ENCODE measurements at regions not wholly inside any gene's neighbourhood (a gene's known extent, or its start where the extent isn't known, plus 50 kb on each side); places are given as distances from the start of the nearest gene placed in this dataset.

DNA sequence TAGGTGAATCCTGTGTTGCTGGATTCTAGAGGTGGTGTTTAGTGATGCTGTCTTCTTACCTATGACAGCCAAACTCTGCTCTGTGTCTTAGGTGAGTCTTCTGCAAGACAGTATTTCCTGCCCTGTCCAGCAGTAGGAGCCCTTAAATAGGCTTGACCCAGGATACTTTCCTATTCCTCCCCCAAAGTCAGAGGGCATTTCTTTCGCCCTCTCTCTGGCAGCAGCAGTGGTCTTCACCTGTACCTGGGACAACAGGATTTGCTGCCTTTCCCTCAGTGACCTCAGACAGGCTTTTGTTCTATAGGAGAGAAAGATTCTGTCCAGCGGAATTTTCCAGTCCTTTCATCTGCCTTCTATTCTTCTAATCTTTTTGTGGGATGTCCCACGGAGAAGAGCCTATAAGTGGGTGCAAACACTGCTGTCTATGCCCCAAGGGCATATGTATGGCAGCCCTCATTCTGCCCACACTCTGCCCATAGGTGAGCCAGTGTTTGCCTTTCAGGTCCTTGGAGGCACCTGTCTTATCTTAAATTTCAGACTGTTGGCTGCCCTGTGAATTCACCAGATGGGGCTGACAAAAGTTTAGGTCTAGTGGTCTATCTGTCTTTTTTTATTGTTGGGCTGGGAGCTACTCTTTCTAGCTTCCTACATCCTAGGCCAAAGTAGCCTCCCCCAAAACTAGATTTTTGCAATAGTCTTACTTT, 177.3 kb upstream of the SPOPL start:
- H3K4me3 ChIP-seq: no peak overlapping the region
- H3K4me1 ChIP-seq (replicated peaks in 1 of 2): peaks cover 5 to 15% of the 10 kb centered on the region in 2 donors
- no peak for DNase-seq
- H3K27ac ChIP-seq: no peak overlapping the region
- TF ChIP-seq, protein P1, sequence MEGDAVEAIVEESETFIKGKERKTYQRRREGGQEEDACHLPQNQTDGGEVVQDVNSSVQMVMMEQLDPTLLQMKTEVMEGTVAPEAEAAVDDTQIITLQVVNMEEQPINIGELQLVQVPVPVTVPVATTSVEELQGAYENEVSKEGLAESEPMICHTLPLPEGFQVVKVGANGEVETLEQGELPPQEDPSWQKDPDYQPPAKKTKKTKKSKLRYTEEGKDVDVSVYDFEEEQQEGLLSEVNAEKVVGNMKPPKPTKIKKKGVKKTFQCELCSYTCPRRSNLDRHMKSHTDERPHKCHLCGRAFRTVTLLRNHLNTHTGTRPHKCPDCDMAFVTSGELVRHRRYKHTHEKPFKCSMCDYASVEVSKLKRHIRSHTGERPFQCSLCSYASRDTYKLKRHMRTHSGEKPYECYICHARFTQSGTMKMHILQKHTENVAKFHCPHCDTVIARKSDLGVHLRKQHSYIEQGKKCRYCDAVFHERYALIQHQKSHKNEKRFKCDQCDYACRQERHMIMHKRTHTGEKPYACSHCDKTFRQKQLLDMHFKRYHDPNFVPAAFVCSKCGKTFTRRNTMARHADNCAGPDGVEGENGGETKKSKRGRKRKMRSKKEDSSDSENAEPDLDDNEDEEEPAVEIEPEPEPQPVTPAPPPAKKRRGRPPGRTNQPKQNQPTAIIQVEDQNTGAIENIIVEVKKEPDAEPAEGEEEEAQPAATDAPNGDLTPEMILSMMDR (IDR thresholded peaks at IDR 0.05): no peak
- TF ChIP-seq POLR2A (IDR thresholded peaks at IDR 0.05): no peak
- H3K9me3 ChIP-seq (replicated peaks in 1 of 3): no peaks in the 10 kb centered on the region
- intact Hi-C loops (cut with DNase I): no loop called here
- H3K36me3 ChIP-seq (replicated peaks in 1 of 2): no peaks in the 10 kb centered on the region
- 78 to 97% (median 90%) methylated on average over 3 of the region's 3 CpGs for WGBS, 4 donors
- no peaks in the 10 kb centered on the region for H3K27me3 ChIP-seq

- intact Hi-C loops (cut with DNase I): no loop called here
- DNase-seq: no peak
- TF ChIP-seq POLR2A (IDR thresholded peaks at IDR 0.05): no peak
- TF ChIP-seq, protein P1 (IDR thresholded peaks at IDR 0.05): no peak
Observed at GRCh38 chr2:138327967-138328366, 173.6 kb upstream of the SPOPL start.

DNA sequence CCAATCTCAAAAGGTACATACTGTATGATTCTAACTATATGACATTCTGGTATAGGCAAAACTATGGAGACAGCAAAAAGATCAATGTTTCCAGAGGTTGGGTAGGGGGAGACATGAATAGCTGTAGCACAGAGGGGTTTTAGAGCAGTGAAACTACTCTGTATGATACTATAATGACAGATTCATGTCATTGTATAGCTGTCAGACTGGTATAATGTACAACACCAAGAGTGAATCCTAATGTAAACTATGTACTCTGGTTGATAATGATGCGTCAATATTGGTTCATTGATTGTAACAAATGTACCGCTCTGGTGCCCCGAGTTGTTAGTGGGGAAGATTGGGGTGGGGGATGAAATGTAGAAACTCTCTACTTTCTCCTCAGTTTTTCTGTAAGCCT, 172.4 kb upstream of the SPOPL start:
- no peaks in the 10 kb centered on the region for H3K27me3 ChIP-seq
- H3K4me1 ChIP-seq (replicated peaks in 1 of 2): peaks cover 9 to 23% of the 10 kb centered on the region in 2 donors
- 81 to 87% (median 84%) methylated on average over 3 of the region's 3 CpGs for WGBS, 4 donors
- H3K27ac ChIP-seq: no peak overlapping the region
- intact Hi-C loops (cut with DNase I): no loop called here
- TF ChIP-seq, protein P1 (IDR thresholded peaks at IDR 0.05): no peak
- no peak for TF ChIP-seq POLR2A (IDR thresholded peaks at IDR 0.05)
- H3K9me3 ChIP-seq (replicated peaks in 1 of 3): no peaks in the 10 kb centered on the region
- no peak overlapping the region for H3K4me3 ChIP-seq
- H3K36me3 ChIP-seq (replicated peaks in 1 of 2): no peaks in the 10 kb centered on the region
- no peak for DNase-seq

More at GRCh38 chr2:138327967-138328366, 173.6 kb upstream of the SPOPL start:
- Histone ChIP-seq H3K9me3 (replicated peaks in 1 of 3) (no peaks in the 10 kb centered on the region), H3K4me1 (replicated peaks in 1 of 2) (peaks cover 9 to 23% of the 10 kb centered on the region in 2 donors), H3K27me3 (no peaks in the 10 kb centered on the region), H3K4me3 (no peak overlapping the region), H3K27ac (no peak overlapping the region), H3K36me3 (replicated peaks in 1 of 2) (no peaks in the 10 kb centered on the region)
- WGBS, 4 donors: 61 to 91% (median 79%) methylated on average over 1 of the region's 1 CpG

GRCh38 chr2:138329591-138329990, 172.0 kb upstream of the SPOPL start:
- Histone ChIP-seq H3K9me3 (replicated peaks in 1 of 3) (no peaks in the 10 kb centered on the region), H3K27ac (no peak overlapping the region), H3K4me3 (no peak overlapping the region), H3K36me3 (replicated peaks in 1 of 2) (no peaks in the 10 kb centered on the region), H3K4me1 (replicated peaks in 1 of 2) (peaks cover 9 to 23% of the 10 kb centered on the region in 2 donors), H3K27me3 (no peaks in the 10 kb centered on the region)
- no peak for DNase-seq
- TF ChIP-seq, protein P1 (IDR thresholded peaks at IDR 0.05): no peak
- TF ChIP-seq POLR2A (IDR thresholded peaks at IDR 0.05): no peak
- 18 to 24% (median 22%) methylated on average over 1 of the region's 1 CpG for WGBS, 4 donors
- intact Hi-C loops (cut with DNase I): no loop called here

Data from adrenal gland (tissue), 9 donors.